ENCODE measurements at regions not wholly inside any gene's neighbourhood (a gene's known extent, or its start where the extent isn't known, plus 50 kb on each side); places are given as distances from the start of the nearest gene placed in this dataset.

- TF ChIP-seq ZC3H10 (CRISPR knock-in tag; IDR thresholded peaks at IDR 0.05) (no peak), POU6F1 (CRISPR knock-in tag; IDR thresholded peaks at IDR 0.05; ENCODE audit: borderline replicate concordance, low read depth) (no peak), PPARA (CRISPR knock-in tag; IDR thresholded peaks at IDR 0.05; ENCODE audit: borderline replicate concordance) (no peak), CSDC2 (CRISPR knock-in tag; IDR thresholded peaks at IDR 0.05) (no peak), ISL1 (CRISPR knock-in tag; IDR thresholded peaks at IDR 0.05) (no peak), ZFP30 (CRISPR knock-in tag; IDR thresholded peaks at IDR 0.05) (no peak)
Observed at GRCh38 chr3:98710067-98710659, 53.0 kb upstream of the ST3GAL6 start.

All from SK-N-SH treated with all-trans-retinoic acid at 6 μM for 48 hours (cell line).